Tibial nerve (tissue), 4 donors: ENCODE measurements at regions not wholly inside any gene's neighbourhood (a gene's known extent, or its start where the extent isn't known, plus 50 kb on each side); places are given as distances from the start of the nearest gene placed in this dataset.

Source experiments
- CTCF ChIP-seq, 5 experiments: fragments of 200-600 bp in 3 of 5; fragments of 450-650 bp in 2 of 5; sonication (generic) in 3 of 5; IDR thresholded peaks; one replicate each; pipeline ENCODE4 v1.5.1; 2016 to 2019; ENCODE audit warnings: antibody characterized with exemption in 5 of 5, mild to moderate bottlenecking in 3 of 5, moderate library complexity in 2 of 5
- EP300 ChIP-seq, 2 donors: sonication (generic); formaldehyde crosslinking; IDR thresholded peaks; one replicate each; pipeline ENCODE4 v1.6.1; 2017; ENCODE audit warnings: antibody characterized with exemption in 2 of 2, mild to moderate bottlenecking in 1 of 2
- POLR2A ChIP-seq, 2 donors: fragments of 450-650 bp; IDR thresholded peaks; one replicate each; pipeline ENCODE4 v1.6.1; 2017; ENCODE audit warnings: antibody characterized with exemption in 2 of 2, mild to moderate bottlenecking in 2 of 2, moderate library complexity in 2 of 2

- TF ChIP-seq POLR2A (IDR thresholded peaks at IDR 0.05) (no peak), CTCF (IDR thresholded peaks at IDR 0.05) (no peak), EP300 (IDR thresholded peaks at IDR 0.05) (no peak)
These were observed 207.8 kb downstream of the CXXC4 start for GRCh38 chr4:104286867-104287266.
